B cell (primary cell): ENCODE measurements at regions not wholly inside any gene's neighbourhood (a gene's known extent, or its start where the extent isn't known, plus 50 kb on each side); places are given as distances from the start of the nearest gene placed in this dataset.

Experiments
- ATAC-seq: fragments of 200-7000 bp; cut with Tn5 transposase; one replicate; pipeline ENCODE4 v1.10.0; 2021; ENCODE audit warnings: low read depth, mild to moderate bottlenecking, moderate number of reproducible peaks, moderate library complexity
- CTCF ChIA-PET: fragments of 350-600 bp; sonication (Branson Sonifier 250); formaldehyde crosslinking; loops from one replicate; lab custom pipeline; 2021; ENCODE audit warnings: antibody characterized with exemption, inconsistent platforms; lab: Charles Lee
- POLR2A ChIA-PET: fragments of 350-600 bp; sonication (Branson Sonifier 250); formaldehyde crosslinking; loops from one replicate; lab custom pipeline; 2021; ENCODE audit warnings: antibody characterized with exemption; lab: Charles Lee
- DNase-seq: peaks from one replicate; pipeline ENCODE4 v3.0.0; 2013
- H2AFZ ChIP-seq: 2 replicates; pipeline ENCODE4 v1.6.1; 2012; ENCODE audit warnings: mild to moderate bottlenecking, low read depth, low read length; ENCODE audit not compliant: insufficient read depth, poor library complexity, severe bottlenecking
- H3K27ac ChIP-seq, 2 donors: 1 replicate in 1 of 2; 2 replicates in 1 of 2; pipeline ENCODE4 v1.5.1; 2012 to 2013; ENCODE audit warnings: low read length in 2 of 2, mild to moderate bottlenecking in 2 of 2, moderate library complexity in 1 of 2
- H3K27me3 ChIP-seq, 4 experiments: fragments of 200-600 bp in 1 of 4; sonication (generic) in 1 of 4; replicated peaks in 1 of 4; 1 replicate in 2 of 4; 2 replicates in 2 of 4; pipeline versions ENCODE4 v1.6.1 to v1.7.0; 2013 to 2016; ENCODE audit warnings: low read length in 3 of 4, mild to moderate bottlenecking in 2 of 4, mixed read lengths in 1 of 4, moderate library complexity in 1 of 4; ENCODE audit not compliant: insufficient read depth in 4 of 4, control insufficient read depth in 3 of 4; ENCODE audit errors: control extremely low read depth in 1 of 4
- H3K36me3 ChIP-seq, 2 experiments: replicated peaks in 1 of 2; 1 replicate in 1 of 2; 2 replicates in 1 of 2; pipeline versions ENCODE4 v1.6.1 to v1.7.1; 2013; ENCODE audit warnings: low read length in 1 of 2; ENCODE audit not compliant: insufficient read depth in 2 of 2, control insufficient read depth in 1 of 2; ENCODE audit errors: control extremely low read depth in 1 of 2, extremely low read depth in 1 of 2
- H3K4me1 ChIP-seq, 2 donors: fragments of 200-600 bp in 1 of 2; sonication (generic) in 1 of 2; 1 replicate in 1 of 2; 2 replicates in 1 of 2; pipeline versions ENCODE4 v1.5.1 to v1.6.1; 2013 to 2017; ENCODE audit warnings: low read length in 2 of 2; ENCODE audit not compliant: control insufficient read depth in 2 of 2, insufficient read depth in 2 of 2
- H3K4me2 ChIP-seq: replicated peaks from 2 replicates; pipeline ENCODE3; 2012; ENCODE audit warnings: mild to moderate bottlenecking, low read depth, low read length; ENCODE audit not compliant: poor library complexity, severe bottlenecking
- H3K4me3 ChIP-seq, 5 experiments: fragments of 200-600 bp in 1 of 5; sonication (generic) in 1 of 5; 1 replicate in 3 of 5; 2 replicates in 2 of 5; pipeline versions ENCODE4 v1.5.1 to v1.7.0; 2011 to 2016; ENCODE audit warnings: low read length in 4 of 5, mild to moderate bottlenecking in 4 of 5, low read depth in 2 of 5, control low read depth in 1 of 5, moderate library complexity in 1 of 5; ENCODE audit not compliant: insufficient read depth in 1 of 5; ENCODE audit errors: control extremely low read depth in 1 of 5, extremely low read depth in 1 of 5
- H3K79me2 ChIP-seq: fragments of 200-600 bp; sonication (generic); one replicate; pipeline ENCODE4 v1.6.0; 2016; ENCODE audit warnings: low read length; ENCODE audit not compliant: control insufficient read depth, insufficient read depth
- H3K9ac ChIP-seq: fragments of 200-600 bp; sonication (generic); 2 replicates; pipeline ENCODE4 v1.6.1; 2017; ENCODE audit warnings: mild to moderate bottlenecking, low read length, moderate library complexity
- H3K9me3 ChIP-seq, 3 donors: one replicate each; pipeline versions ENCODE4 v1.6.1 to v1.7.1; 2013; ENCODE audit warnings: low read length in 2 of 3; ENCODE audit not compliant: control insufficient read depth in 2 of 3, insufficient read depth in 1 of 3; ENCODE audit errors: control extremely low read depth in 1 of 3
- H4K20me1 ChIP-seq: 2 replicates; pipeline ENCODE4 v1.6.0; 2012; ENCODE audit warnings: mild to moderate bottlenecking, low read length; ENCODE audit not compliant: insufficient read depth, control insufficient read depth, poor library complexity, severe bottlenecking
- H3K27ac Mint-ChIP-seq: one replicate; pipeline ENCODE4 v1.8.0; 2021; ENCODE audit warnings: mixed read lengths
- H3K27me3 Mint-ChIP-seq: one replicate; pipeline ENCODE4 v1.8.0; 2021; ENCODE audit warnings: mixed read lengths
- H3K4me1 Mint-ChIP-seq: one replicate; pipeline ENCODE4 v1.8.0; 2021; ENCODE audit warnings: mixed read lengths
- H3K4me3 Mint-ChIP-seq: one replicate; pipeline ENCODE4 v1.8.0; 2021; ENCODE audit warnings: mixed read lengths
- H3K9me3 Mint-ChIP-seq: one replicate; pipeline ENCODE4 v1.8.0; 2022; ENCODE audit warnings: mixed read lengths; ENCODE audit not compliant: insufficient read depth
- EZH2 ChIP-seq: IDR thresholded peaks from 2 replicates; pipeline ENCODE4 v1.6.1; 2012; ENCODE audit warnings: borderline replicate concordance, low read depth, mild to moderate bottlenecking, moderate library complexity, low read length; ENCODE audit not compliant: insufficient read depth, poor library complexity, severe bottlenecking
- WGBS: methylation state at CpG from one replicate; pipeline ENCODE4 v1.1.5; 2013; ENCODE audit warnings: missing lambda C conversion rate; ENCODE audit not compliant: insufficient coverage; 5-methylcytosine and 5-hydroxymethylcytosine counted together
- intact Hi-C: fragments of 100-400 bp; cut with micrococcal nuclease; formaldehyde crosslinking; loops from one replicate; pipeline ENCODE4 v1.10.0; 2022
- TF ChIP-seq, protein P1 (sequence below): fragments of 200-600 bp; IDR thresholded peaks from one replicate; pipeline ENCODE4 v1.8.0; 2022; ENCODE audit warnings: antibody characterized with exemption, mild to moderate bottlenecking

DNA sequence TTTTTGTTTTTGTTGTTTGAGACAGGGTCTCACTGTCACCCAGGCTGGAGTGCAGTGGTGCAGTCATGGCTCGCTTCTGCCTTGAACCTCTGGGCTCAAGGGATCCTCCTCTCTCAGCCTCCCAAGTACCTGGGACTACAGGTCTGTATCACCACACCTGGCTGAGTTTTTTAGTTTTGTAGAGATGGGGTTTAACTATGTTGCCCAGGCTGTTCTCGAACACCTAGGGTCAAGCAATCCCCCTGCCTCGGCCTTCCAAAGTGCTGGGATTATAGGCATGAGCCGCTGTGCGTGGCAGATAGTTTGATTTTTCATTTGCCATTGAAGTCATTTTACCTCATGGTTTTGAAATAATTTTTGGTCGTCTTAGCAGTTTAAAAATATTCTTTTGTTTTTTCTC lies 94.3 kb upstream of the EIF5 start:
- 86% methylated on average over 3 of the region's 6 CpGs for WGBS
- ChIA-PET POLR2A (no interaction called here), CTCF (no interaction called here)
- ATAC-seq: no peak
- H3K9me3 ChIP-seq: peaks cover 2 to 33% (median 15%) of the 10 kb centered on the region in 3 donors
- H3K27me3 ChIP-seq: peaks cover 0 to 2% (median 0%) of the 10 kb centered on the region in 4 experiments
- H3K27ac ChIP-seq: no peak overlapping the region
- intact Hi-C loops: no loop called here
- H3K4me3 ChIP-seq: no peak overlapping the region
- no peaks in the 10 kb centered on the region for H3K79me2 ChIP-seq
- TF ChIP-seq EZH2: no peak
- TF ChIP-seq, protein P1, sequence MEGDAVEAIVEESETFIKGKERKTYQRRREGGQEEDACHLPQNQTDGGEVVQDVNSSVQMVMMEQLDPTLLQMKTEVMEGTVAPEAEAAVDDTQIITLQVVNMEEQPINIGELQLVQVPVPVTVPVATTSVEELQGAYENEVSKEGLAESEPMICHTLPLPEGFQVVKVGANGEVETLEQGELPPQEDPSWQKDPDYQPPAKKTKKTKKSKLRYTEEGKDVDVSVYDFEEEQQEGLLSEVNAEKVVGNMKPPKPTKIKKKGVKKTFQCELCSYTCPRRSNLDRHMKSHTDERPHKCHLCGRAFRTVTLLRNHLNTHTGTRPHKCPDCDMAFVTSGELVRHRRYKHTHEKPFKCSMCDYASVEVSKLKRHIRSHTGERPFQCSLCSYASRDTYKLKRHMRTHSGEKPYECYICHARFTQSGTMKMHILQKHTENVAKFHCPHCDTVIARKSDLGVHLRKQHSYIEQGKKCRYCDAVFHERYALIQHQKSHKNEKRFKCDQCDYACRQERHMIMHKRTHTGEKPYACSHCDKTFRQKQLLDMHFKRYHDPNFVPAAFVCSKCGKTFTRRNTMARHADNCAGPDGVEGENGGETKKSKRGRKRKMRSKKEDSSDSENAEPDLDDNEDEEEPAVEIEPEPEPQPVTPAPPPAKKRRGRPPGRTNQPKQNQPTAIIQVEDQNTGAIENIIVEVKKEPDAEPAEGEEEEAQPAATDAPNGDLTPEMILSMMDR: no peak
- H3K4me1 Mint-ChIP-seq: no peaks in the 10 kb centered on the region
- H3K27ac Mint-ChIP-seq: no peak overlapping the region
- peaks cover 32% of the 10 kb centered on the region for H3K27me3 Mint-ChIP-seq
- no peak overlapping the region for H2AFZ ChIP-seq
- no peak overlapping the region for H3K4me2 ChIP-seq
- no peak overlapping the region for H3K4me3 Mint-ChIP-seq
- H4K20me1 ChIP-seq: no peaks in the 10 kb centered on the region
- DNase-seq: no peak
- peaks cover 19% of the 10 kb centered on the region for H3K9me3 Mint-ChIP-seq
- no peaks in the 10 kb centered on the region for H3K36me3 ChIP-seq
- H3K4me1 ChIP-seq: no peaks in the 10 kb centered on the region
- H3K9ac ChIP-seq: no peak overlapping the region

DNA sequence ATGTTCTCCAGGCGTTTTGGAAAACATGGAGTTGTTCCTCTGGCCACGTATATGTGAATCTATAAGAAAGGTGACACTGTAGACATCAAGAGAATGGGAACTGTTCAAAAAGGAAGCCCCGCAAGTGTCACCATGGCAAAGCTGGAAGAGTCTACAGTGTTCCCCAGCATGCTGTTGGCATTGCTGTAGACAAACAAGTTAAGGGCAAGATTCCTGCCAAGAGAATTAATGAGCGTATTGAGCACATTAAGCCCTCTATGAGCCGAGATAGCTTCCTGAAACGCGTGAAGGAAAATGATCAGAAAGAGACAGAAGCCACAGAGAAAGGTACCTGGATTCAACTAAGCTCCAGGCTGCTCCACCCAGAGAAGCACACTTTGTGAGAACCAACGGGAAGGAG lies 92.5 kb upstream of the EIF5 start:
- peaks cover 19% of the 10 kb centered on the region for H3K9me3 Mint-ChIP-seq
- CTCF ChIA-PET: no interaction called here
- intact Hi-C loops: no loop called here

More for the DNA sequence above, 92.5 kb upstream of the EIF5 start:
- no peaks in the 10 kb centered on the region for H4K20me1 ChIP-seq
- H3K27me3 Mint-ChIP-seq: peaks cover 27% of the 10 kb centered on the region
- no peak for TF ChIP-seq EZH2
- TF ChIP-seq, protein P1: no peak
- no peak overlapping the region for H3K4me3 Mint-ChIP-seq
- ATAC-seq (no peak), DNase-seq (no peak)
- H3K4me1 ChIP-seq: no peaks in the 10 kb centered on the region
- H3K27me3 ChIP-seq: peaks cover 0 to 4% (median 0%) of the 10 kb centered on the region in 4 experiments
- no peak overlapping the region for H3K9ac ChIP-seq
- H3K4me2 ChIP-seq: no peak overlapping the region
- POLR2A ChIA-PET: no interaction called here
- H3K4me1 Mint-ChIP-seq: no peaks in the 10 kb centered on the region
- no peak overlapping the region for H3K4me3 ChIP-seq
- H3K79me2 ChIP-seq: no peaks in the 10 kb centered on the region
- H3K27ac Mint-ChIP-seq: no peak overlapping the region
- no peak overlapping the region for H3K27ac ChIP-seq
- 94% methylated on average over 7 of the region's 8 CpGs for WGBS
- H3K9me3 ChIP-seq: peaks cover 2 to 33% (median 15%) of the 10 kb centered on the region in 3 donors
- no peaks in the 10 kb centered on the region for H3K36me3 ChIP-seq
- no peak overlapping the region for H2AFZ ChIP-seq
